T-helper 22 cell (primary cell): ENCODE measurements at regions not wholly inside any gene's neighbourhood (a gene's known extent, or its start where the extent isn't known, plus 50 kb on each side); places are given as distances from the start of the nearest gene placed in this dataset.
"Not testable (repeated sequence)": the region's sequence is repeated elsewhere in the genome, so short reads cannot be mapped to it uniquely, and the experiment has no call there.

ENCODE experiments used
- DNase-seq: peaks from one replicate; pipeline ENCODE4 v3.0.0-alpha.2; 2020; ENCODE audit warnings: low read depth

DNA sequence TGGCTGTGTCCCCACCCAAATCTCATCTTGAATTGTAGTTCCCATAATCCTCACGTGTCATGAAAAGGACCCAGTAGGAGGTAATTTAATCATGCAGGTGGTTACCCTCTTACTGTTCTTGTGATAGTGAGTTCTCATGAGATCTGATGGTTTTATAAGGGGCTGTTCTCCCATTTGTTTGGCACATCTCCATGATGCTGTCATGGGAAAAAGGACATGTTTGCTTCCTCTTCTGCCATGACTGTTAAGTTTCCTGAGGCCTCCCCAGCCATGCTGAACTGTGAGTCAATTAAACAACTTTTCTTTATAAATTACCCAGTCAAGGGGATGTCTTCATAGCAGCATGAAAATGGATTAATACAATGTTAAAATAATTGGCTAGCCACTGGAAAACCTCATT is 243.3 kb upstream of the MKLN1 start:
- not testable (repeated sequence) for DNase-seq

- no peak for DNase-seq
These were observed 239.7 kb upstream of the MKLN1 start for GRCh38 chr7:131087756-131088658.

- DNase-seq, result no peak
These were observed 237.5 kb upstream of the MKLN1 start for GRCh38 chr7:131090188-131090587.

- DNase-seq, result no peak
These were observed 236.6 kb upstream of the MKLN1 start for GRCh38 chr7:131090886-131091692.

- no peak for DNase-seq
These were observed 233.0 kb upstream of the MKLN1 start for GRCh38 chr7:131094685-131095084.

DNA sequence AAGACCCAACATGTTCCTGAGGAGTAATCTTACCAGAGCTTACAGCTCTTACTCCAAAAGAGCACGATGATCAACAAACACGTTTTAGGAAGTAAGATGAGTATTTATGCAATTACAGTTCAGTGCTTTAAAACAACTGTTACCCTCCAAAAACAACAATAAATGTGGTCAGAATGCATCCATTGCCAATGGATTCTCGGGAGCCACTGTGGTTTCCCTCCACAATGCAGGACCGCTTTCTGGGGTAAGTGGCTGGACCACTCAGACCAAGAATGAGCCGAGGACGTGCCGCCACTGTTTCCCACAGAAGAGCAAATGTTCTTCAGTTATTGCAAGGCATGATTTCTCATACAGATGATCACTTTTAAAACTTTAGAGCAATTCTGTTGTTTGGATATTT is 232.3 kb upstream of the MKLN1 start:
- DNase-seq, result no peak

GRCh38 chr7:131096267-131096927 is 231.3 kb upstream of the MKLN1 start:
- DNase-seq, result no peak

DNA sequence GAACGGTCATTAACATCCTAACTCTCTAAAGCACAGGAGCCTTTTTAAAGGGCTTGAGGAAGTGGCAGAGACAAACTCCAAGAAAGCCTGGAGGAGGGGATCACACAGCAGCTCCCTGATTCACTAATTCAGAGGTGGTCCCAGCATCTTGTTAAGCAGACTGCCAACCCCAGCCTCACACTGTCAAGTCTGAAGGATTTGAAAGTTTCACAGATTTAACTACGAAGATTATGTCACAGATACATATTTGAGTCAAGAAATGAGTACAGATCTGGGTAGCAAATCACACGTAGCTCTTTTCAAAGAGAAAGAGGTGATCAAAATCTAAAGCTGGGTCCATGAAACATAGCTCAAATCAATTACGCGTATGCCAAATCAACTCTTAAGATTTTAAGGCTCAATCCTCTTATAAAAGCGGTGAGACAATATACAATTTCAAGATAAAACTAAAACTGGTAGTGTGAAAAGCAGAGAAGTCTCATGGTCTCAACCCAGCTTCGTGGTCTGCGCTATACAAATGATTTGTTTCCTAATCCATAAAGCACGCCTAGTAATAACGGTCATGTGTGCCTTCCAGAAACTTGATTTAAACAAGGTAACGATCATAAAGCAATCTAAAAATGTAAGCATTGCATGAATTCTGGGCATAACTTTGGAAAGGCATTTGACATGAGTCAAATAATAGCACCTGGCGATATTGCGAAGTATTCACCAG is 229.9 kb upstream of the MKLN1 start:
- DNase-seq, result no peak

DNA sequence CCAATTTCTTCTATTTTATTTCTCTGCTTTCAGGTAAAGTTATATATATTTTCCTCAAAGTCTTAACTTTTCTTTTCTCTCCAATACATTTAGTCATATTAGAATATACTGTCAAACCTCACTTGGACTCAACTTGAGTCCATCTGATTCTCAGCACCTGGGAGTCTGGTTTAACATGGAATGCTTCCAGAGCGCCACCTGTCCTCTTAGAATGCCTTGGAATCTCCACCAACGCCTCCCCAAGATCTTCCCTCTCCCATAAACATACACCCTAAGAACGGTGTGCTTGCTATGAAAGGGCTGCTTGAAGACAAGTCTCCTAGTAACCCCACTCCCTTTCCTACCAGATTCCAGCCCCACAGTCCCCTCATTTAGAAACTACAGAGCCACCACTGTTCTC is 229.1 kb upstream of the MKLN1 start:
- no peak for DNase-seq

- no peak for DNase-seq
These were observed 227.2 kb upstream of the MKLN1 start for GRCh38 chr7:131100357-131101054.

GRCh38 chr7:131103997-131104396 is 223.7 kb upstream of the MKLN1 start:
- no peak for DNase-seq

GRCh38 chr7:131104596-131105293 is 222.9 kb upstream of the MKLN1 start:
- DNase-seq, result no peak

DNA sequence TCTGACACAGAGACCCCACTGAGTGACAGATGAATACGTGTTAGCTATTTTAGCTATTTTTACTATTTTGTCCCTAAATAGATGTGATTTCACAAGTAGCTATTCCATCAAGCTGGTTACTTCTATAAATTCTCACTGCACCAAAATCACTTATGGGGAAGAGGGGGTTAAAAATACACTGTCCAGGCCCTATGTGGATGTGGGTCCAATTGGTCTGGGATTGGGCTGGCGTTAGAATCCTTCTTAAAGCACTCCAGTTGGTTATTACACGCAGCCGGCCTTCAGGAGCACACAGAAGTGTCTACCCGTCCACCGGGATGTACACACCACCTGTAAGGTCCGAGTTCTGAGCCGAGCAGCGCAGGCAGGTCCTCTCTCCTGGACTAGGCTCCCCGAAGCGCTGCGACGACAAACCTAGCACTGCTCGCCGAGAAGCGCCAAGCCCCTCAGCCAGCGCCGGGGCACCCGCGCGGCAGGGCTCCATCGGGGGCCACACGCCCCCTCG is 222.3 kb upstream of the MKLN1 start:
- no peak for DNase-seq

DNA sequence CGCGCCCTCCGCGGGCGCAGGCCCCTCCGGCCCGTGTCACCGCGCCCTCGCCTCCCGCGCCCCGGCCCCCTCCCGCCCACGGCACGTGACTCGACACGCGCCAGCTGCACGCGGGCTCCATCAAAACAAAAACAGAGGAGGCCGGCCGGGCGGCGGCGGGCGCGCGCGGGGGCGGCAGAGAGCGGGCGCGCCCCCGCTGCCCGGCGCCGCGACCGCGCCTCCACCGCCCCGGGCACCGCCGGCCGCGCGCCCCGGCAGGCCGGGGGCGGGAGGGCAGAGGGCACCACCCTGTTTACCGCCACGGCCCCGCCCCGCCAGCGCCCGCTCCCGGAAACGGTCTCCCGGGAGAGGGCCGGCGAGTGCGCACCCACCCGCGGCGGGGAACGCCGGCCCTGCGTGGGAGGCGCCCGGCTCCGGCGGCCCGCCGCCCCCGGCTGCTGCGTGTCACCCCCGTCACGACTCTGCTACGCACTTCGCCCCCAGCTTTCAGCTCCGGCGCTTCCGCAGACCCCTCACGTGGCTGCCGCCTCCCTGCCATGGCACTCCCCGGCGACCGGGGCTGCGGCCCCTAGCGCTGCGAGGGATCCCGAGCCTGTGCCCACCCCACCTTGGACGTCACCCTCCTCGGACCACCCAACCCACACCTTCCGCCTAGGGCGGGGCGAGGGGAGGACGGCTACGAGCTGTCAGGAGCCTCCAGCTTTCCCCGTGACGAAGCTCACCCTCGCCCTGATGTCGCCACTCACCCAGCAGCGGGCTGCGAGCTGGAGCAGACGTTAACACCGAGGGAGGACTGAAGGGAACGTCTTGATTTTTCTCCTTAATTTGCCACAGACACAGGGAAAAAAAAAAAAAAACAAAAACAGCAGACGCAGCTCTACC is 221.6 kb upstream of the MKLN1 start:
- peak; percentile 88 for DNase-seq

DNA sequence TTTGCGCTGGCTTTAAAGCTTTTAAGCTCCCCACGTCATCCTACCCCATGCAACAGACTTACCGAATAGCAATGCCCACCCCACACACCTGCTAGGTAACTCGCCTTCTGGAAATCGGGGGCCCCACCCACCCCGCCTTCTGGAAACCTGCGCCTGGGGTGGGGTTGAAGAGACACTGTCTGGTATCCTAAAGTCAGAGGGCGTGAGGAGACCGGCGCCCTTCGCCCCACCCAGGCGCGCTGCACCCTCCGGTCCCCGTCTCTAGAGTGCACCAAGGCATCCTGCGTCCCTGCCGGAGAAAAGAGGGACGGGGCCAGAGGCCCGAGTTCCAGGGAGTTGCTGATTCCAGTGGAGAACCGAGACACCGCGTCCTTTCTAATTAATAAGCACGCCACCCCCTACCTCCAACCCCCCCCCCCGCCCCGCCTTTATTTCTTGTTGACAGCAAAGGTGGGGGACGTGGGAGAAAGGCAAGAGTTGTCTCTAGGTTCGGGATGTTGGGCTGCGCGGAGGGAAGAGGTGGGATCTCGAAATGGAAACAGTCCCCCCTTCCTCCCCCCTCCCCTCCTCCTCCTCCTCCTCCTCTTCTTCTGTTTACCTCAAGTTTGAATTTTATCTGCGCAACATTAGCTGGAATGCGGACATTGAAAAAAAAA is 220.9 kb upstream of the MKLN1 start:
- peak; percentile 55 for DNase-seq

DNA sequence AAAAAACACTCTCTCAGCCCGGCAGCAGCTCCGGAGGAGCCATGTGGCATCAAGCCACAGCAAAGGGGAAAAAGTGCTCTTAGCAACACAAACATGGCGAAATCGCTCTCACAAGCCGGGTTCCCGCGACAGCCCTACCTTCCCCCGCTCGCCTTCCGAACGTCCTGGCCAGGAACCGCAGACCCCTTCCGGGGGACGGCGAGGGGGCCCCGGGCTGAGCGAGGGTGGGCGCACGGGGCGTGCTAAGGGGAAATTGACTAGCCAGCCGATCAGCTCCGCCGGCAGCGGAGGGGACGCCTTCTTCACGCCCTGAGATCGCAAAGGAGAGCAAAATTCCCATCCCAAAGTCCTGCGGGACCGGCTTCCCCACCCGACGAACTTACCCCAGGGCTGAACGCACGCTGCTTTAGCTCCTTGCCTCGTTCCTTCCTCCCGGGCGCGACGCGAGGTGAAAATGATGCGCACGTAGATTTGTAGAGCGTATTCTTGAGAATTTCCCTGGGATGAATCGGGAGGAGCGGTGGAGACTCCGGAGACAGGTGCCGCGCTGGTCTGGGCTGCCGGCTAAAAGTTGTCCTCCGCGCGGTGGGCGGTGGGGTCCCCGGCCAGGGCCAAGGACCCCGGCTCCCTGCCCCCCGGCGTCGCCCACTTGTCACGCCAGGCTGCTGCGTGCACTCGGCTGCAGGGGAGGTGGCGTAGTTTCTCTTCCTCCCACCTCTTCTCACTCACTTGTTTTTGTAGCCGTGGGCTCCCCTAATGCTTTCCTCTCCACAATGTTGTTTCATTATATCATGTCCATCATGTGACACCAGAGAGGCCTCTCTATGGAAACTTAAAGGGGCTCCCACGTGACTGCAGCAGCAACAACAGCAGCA is 220.1 kb upstream of the MKLN1 start:
- peak; percentile 66 for DNase-seq

- DNase-seq, result peak; percentile 43
These were observed 219.3 kb upstream of the MKLN1 start for GRCh38 chr7:131108212-131108940.
